Epithelial cell of proximal tubule (primary cell): ENCODE measurements at regions not wholly inside any gene's neighbourhood (a gene's known extent, or its start where the extent isn't known, plus 50 kb on each side); places are given as distances from the start of the nearest gene placed in this dataset.

ENCODE experiments used
- DNase-seq: peaks from one replicate; pipeline ENCODE4 v3.0.0-alpha.2; 2011; ENCODE audit warnings: low read depth
- H3K4me3 ChIP-seq: 2 replicates; pipeline ENCODE4 v1.5.1; 2011; ENCODE audit warnings: low read depth, mild to moderate bottlenecking, low read length
- CTCF ChIP-seq: conservative IDR thresholded peaks from 2 replicates; pipeline ENCODE4 v1.5.1; 2012; ENCODE audit warnings: low read depth, mild to moderate bottlenecking, low read length

GRCh38 chr18:22639561-22639960 lies 221.8 kb upstream of the CTAGE1 start:
- H3K4me3 ChIP-seq = no peak overlapping the region
- no peak for TF ChIP-seq CTCF
- no peak for DNase-seq

DNA sequence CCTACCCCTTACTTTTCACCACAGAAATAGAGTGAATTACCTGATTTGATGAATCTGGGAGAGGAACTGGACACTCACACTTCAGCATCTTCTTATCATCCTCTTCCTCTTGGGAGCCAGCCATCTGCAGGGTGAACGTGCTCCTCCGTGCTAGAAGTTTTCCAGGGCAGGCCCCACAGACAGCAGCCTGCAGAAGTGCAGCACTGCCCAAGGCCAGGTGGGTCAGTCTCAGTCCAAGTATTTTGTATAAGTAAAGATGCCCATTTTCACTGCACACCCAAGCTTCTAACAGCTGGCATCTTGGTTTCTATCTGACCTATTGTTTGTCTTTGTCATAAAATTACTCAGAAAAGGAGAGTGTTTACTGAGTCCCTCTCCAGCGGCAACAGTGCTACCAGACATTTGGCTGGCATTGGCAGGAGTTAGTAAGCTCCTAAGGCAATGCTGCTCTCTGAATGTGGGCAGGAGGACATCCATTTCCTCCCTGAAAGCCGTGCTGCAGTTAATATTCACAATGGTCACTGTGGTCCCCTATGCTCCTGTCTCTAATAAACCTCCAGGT lies 222.6 kb upstream of the CTAGE1 start:
- TF ChIP-seq CTCF = no peak
- DNase-seq = no peak

DNA sequence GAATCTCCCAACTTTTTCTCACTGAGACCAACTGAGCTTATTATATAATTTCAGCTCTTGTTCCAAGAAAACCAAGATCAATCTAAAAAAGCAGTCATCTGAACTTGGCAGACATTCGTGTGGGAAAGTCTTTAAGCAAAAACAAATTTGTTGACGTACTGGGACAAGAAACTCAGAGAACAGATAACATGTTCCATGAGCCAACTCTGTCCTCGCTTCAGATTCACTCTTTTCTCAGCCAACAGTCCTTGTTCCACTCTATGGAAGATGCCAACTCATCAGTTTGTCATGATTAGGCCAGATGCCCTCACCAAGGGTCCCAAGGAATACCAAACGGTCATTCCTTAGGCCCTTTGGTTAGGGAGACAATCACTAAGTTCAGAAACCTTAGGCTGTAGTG lies 224.2 kb upstream of the CTAGE1 start:
- no peak overlapping the region for H3K4me3 ChIP-seq
- TF ChIP-seq CTCF = no peak

More for the DNA sequence above, 222.6 kb upstream of the CTAGE1 start:
- no peak overlapping the region for H3K4me3 ChIP-seq

GRCh38 chr18:22643731-22644130 lies 226.0 kb upstream of the CTAGE1 start:
- no peak for TF ChIP-seq CTCF
- no peak overlapping the region for H3K4me3 ChIP-seq
- no peak for DNase-seq

More for the DNA sequence above, 224.2 kb upstream of the CTAGE1 start:
- DNase-seq = no peak

- no peak for TF ChIP-seq CTCF
- no peak for DNase-seq
Observed at GRCh38 chr18:22650247-22650646, 232.5 kb upstream of the CTAGE1 start.

DNA sequence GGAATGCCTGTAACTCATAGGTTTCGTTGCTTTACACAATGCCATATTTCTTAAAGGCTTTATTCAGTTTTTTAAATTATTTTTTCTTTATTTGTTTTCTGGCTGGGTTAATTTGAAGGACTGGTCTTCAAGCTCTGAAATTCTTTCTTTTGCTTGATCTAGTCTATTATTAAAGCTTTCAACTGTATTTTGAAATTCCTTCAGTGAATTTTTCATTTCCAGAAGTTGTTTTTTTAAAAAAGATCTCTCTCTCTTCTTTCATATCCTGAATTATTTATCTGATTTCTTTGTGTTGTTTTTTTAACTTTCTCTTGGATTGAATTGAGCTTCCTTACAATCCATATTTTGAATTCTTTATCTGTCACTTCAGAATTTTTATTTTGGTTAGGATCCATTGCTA lies 239.9 kb upstream of the CTAGE1 start:
- TF ChIP-seq CTCF = no peak
- no peak for DNase-seq
- no peak overlapping the region for H3K4me3 ChIP-seq

More at GRCh38 chr18:22650247-22650646, 232.5 kb upstream of the CTAGE1 start:
- H3K4me3 ChIP-seq = no peak overlapping the region

GRCh38 chr18:22658318-22658717 lies 240.6 kb upstream of the CTAGE1 start:
- no peak overlapping the region for H3K4me3 ChIP-seq
- no peak for TF ChIP-seq CTCF

More at GRCh38 chr18:22658318-22658717, 240.6 kb upstream of the CTAGE1 start:
- no peak for DNase-seq
